CMK (cell line): ENCODE measurements at regions not wholly inside any gene's neighbourhood (a gene's known extent, or its start where the extent isn't known, plus 50 kb on each side); places are given as distances from the start of the nearest gene placed in this dataset.

Source experiments
- DNase-seq: peaks from one replicate; pipeline ENCODE4 v3.0.0-alpha.2; 2010; ENCODE audit warnings: low read depth

DNA sequence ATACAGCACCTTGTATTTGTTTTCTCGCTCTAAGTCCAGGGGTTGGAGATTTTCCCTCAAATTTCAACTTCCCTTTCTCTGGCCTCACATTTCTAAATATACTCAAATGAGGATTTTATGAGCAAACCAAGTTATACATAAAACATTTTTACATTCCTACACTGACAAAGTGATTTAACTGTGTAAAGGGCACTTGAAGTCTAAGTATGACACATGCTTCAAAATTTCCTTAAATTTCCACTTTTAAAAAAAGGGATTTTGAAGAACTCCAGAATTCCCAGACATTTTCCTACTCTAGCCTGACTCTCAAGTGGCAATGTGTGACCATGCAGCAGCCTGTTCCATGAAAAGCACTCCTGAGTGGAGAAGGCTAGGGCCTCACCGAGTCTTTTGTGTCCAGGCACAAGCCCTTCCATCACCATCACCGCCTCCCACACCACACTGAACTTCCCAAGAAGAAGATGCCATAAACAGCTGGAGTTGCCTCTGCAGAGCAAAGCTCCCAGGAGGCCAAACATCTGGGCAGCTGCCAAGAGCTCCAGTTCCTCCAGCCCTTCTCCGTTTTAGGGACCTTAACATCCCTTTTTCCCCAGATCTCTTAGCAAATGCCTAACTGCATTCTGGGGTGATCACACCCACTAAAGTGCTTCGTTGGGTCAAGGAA lies 68.9 kb downstream of the NCR2 start:
- DNase-seq: no peak

DNA sequence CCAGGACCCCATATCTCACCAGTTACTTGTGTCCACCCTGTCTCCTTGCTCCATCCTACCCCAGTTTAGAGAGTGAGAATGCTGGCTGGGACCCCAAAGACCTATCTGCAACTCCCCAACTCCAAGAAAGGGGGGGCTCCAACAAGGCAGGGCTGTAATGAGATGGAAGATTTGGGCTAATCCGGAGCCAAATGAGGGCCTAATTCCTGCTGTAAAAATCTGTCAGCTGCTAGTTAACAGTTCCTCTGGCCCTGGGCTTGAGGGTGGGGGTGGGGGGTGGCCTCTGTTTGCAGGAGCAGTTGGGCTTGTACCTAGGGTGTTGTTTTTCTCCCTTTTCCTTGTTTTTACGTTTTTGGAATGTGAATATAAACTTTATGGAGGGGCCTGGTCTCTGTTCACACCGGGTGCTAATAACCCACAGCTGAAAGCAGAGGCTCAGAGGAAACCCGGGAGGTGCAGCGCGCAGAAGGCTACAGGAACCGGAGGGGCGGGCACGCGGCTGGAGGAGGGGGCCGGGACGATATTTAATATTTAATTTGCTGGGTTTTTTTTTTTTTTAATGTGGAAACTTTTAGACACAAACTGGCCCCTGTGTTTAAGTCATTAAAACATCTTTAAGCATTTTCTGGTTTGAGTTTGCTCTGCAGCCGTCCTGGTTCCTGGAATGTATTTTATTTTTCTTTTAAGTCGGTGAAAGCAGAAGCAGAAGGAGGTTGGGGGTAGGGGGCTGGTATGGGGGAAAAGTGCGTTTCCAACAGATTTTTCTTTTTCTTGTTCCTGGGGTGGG lies 70.7 kb downstream of the NCR2 start:
- DNase-seq: no peak

DNA sequence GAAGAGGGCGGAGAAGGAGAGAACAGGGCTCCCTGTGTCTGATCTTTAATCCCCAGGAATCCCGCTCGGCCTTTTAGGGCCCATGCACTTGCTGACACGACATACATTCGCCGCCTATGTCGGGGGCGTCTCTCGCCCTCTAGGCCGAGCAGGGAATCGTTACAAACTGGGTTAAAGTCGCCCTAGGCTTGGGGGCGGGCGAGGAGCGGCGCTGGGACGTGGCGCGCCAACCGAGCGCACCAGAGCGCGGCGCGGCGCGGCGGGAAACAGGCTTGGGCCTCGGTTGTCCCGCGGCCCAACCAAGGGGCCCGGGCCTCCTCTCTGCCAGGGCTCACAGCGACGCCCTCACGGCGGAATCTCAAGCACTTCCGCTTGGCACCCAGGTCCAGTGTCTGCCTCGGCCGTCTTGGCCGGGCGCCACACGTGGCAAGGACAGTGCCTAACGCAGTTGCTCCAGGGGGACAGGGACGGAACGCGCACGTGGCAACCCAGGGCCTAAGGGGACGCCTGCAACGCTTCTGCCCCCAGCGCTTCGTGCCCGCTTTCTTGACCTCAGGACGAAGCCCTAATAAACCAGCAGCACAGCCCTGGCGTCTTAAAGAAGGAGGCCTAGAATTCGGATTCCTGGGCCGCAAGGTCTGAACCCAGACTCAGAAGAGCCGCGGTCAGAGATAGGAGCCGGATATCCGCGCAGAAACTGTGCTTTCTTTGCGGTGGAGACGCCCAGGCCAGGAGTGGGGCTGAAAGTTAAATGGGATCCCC lies 71.5 kb downstream of the NCR2 start:
- no peak for DNase-seq

DNA sequence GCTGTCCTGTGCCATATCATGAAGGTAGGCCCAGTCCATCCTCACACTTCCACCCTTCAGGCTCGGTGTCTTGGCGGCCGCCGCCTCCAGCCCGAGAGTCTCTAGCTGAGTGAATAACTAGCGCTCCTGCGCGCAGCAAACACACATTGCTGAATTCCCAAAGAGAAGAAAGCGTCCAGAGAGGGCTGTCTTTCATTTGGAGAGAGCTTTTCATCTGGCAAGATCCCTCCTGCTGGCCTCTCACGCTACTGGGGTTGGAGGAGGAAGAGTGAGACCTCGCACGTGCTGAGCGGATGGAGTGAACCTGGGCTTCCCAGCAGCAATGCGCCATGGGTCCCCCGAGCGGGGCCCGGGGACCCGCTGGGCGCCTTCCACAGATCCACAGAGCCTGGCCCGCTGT lies 73.2 kb downstream of the NCR2 start:
- no peak for DNase-seq

DNA sequence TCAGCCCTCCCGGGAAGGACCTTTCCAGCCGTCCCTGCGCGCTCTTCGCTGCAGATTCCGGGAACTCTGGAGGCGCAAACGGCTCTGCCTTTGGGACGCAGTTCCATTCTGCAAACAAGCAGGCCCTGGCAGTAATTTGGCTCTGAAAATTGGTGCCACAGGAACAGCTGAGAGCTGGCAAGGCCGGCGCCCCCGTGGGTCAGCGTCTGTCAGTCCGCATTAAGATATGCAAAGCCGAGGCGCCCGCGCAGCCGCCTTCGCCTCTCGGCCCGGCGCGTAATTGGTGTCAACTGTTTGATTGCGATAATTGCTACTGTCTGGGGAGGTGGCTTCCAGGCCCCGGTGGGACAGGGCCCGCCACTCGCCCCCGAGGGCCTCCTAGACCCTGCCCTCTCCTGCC lies 73.6 kb downstream of the NCR2 start:
- DNase-seq: no peak

DNA sequence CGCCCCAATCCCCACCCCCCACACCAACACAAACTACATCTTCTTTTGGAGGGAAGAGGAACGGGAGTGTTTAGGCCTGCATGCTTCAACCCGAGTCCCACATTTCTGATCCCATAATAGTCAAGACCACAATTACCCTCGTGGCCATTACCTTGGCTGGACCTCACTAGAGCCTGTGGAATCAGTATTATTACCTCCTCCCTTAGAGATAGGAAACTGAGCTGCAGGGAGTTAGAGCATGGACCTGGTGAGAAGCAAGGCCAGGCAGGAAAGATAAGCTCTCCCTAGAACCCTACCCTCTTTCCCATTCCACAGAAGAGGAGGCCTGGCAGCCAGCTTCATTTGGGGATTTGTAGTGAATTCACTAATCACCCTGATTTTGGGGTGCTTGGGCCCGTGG lies 74.1 kb downstream of the NCR2 start:
- DNase-seq: no peak

DNA sequence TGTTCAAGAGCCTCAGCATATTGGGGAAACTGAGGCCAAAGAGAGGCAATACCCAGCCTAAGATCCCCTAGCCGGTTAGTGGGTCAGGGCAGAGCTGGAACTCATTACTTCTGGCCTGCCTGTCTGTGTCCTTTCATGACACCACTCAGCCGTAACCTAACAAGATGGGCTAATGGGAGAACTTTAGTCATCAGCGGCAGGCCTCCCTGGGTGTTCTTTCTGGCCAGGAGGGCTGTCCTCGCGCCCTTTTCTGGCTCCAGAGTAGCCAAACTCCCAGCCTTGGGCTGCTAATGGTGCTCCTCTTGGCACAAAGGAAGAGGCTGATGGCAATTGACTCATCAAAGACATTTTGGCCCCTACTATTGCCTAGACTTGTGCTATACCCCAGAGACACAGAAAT lies 76.6 kb downstream of the NCR2 start:
- DNase-seq: no peak

DNA sequence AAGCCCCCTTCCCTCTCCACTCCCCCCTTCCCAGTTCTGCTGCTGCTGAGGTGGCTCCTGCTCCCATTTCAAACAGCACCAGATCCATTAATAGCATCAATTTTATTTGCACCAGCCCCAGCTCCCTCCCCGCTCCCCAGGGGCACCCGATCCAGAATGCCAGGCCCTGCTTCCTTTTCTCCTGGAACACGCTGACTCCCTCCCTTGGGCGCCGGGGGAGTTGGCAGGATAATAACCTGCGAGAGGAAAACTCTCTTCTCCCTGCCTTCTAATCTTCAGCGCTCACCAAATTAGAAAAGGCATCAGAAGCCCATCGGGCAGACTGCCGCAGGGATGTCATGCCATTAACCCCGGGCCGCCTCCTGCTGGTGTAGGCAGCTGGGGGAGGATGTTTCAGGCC lies 77.8 kb downstream of the NCR2 start:
- DNase-seq: no peak

DNA sequence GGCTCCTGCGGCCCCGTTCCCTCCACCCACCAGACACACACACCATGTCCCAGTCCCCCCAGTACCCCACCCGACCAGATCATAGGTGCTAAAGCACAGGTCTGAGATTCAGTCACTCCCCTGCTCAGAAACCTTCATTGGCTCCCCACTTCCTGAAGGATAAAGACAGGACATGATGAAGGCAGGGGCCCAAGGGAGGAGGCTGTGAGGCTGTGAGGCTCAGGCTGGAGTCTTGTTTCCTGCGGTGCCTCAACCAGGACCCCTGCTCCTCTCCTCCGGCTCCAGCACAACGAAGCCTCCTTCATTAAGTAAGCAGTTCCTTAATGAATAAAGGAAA lies 81.1 kb downstream of the NCR2 start:
- no peak for DNase-seq

DNA sequence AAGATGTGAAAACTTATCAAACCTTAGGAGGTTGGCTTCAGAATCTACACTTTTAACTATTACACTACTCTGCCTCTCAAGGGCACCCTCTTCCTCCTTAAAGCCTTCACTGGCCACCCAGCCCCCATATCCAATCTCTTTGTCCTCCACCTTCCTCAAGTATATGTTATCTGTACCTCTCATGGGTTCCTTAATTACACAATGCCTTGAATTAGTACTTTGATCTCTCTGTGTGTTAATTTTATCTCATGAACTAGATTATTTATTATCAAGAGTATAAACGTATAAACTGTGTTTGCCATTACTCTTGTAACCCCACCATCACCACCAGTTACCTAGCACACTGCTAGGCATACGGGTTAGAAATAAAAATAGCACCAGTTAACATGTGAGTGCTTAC lies 83.3 kb downstream of the NCR2 start:
- no peak for DNase-seq

DNA sequence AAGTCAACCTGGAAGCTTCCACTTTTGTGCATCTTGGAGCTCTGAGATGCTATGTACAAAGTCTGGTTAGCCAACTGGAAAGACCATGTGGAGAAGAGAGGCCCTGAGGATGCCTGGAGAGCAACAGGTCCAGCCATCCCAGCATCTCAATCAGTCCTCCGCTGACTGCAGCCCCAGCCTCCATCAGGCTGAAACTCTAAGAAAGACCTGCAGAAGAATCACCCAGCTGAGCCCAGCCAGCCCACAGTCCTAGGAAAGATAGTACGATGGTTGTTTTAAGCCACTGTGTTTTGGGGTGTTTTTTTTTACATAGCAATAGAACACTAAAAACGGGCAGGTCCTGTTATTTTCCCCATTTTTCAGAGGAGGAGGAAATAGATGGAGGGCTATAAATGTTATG lies 84.0 kb downstream of the NCR2 start:
- no peak for DNase-seq

DNA sequence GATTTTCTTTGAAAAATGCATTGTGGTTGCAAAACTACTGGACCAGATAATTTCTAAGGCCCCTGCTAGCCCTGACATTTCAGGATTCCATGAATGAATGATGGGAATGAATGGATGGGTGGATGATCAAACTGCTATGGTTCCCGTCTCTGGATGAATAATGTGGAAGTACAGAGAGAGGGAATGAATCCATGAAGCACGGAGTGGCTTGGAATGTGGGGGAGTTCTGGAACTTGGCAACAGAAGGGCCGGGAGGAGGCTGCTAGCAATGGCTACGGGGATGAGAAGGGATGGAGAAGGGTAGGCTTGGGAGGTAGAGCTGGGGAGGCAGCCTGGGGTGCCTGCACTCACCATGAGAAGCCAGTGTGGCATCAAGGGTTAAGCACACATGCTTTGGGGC lies 84.8 kb downstream of the NCR2 start:
- no peak for DNase-seq

DNA sequence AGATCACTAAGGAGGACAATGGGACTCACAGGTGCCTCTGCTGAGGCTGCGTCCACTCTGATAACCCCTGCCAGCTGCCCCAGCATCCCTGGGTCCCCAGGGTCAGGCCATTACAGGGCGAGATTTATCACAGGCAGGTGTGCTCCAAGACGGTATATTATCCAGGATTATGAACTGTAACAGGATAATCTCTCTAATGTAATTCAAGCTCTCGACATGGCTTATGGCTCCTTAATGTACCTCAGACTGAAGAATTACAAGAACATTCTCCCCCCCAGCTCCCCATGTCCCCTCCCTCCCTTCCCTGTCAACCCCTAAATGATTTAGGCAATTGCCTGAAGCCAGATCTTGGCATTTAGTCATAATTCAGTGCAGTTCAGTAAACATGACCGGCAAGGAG lies 86.8 kb downstream of the NCR2 start:
- DNase-seq: no peak

DNA sequence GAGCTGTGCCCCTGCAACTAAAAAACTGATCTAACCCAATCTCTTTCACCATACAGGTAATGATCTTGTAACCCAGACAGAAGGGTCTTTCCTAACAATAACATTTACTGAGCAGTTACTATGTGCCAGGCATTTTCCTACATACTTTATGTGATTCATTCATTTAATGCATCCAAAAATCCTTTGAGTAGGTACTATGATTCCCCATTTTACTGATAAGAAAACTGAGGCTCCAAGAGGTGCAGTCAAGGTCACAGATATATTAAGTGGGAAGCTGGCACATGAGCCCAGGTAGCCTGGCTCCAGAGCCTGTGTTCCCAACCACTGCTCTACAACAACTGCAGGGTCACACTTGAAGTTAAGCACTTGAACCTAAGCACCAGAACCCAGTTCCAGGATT lies 87.6 kb downstream of the NCR2 start:
- DNase-seq: no peak

DNA sequence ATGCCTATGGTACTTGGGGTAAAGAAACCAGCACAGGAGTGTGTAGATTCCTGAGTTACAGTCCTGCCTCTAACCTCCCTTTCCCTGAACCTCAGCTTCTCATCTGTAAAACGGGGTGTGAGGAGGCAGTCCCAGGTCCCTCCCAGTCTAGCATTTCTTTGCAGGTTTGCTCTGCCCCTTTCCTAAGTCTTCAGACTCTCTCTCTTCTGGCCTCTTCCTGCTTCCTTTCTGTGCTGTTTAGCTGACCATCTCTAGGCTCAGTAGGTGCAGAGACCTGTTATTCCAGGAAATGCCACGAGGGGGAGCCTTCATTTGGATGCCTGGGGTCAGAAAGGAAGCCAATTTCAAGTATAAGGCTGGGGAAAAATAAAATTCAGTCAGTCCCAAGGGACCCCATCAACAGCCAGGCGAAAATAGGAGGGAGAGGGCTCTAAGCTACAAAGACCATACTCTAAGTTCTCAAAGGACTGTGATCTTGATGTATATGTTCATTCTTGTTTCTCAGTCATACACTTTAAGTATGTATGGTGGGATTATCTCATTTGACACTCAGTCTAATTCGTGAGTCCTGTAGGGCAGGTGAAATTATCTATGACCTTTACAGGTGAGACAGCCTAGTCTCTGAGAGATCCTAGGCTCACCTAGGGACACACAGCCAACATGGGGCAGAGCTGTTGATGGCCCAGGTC lies 89.1 kb downstream of the NCR2 start:
- DNase-seq: peak; percentile 71

DNA sequence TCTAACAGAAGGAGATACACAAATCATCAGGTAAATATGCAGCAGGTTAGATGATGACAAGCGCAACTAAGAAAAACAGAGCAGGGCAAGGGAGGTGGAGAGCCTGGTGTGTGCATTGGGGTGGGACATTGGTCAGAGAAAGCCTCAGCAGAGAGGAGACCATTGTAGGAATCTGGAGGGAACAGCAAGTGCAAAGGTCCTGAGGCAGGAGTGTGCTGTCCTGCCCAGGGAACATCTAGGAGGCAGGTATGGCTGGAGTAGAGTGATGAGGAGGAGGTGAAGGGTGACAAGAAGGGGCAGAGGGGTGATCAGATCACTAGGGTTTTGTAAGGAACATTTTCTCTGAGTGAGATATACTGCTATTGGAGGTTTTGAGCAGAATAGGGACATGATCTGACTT lies 90.1 kb downstream of the NCR2 start:
- DNase-seq: no peak

DNA sequence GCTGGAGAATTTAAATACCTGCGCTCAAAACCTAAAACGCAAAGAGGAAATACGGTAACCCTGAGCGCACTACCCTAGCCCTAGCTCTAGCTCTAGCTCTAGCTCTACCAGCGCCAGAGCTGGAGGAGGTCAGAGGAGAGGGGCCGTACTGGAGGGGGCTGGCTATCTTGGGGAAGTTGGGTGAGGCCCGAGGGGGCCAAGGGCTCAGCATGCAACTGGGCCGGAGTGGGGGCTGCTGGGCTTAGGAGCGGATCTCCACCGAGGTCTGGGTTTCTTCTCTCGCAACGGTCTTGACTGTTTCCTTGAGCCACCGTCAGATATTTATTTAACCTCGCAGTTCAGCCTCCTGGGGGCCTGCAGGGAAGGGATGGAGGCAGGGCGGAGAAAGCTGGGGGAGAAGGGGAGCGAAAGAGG lies 91.0 kb downstream of the NCR2 start:
- no peak for DNase-seq

DNA sequence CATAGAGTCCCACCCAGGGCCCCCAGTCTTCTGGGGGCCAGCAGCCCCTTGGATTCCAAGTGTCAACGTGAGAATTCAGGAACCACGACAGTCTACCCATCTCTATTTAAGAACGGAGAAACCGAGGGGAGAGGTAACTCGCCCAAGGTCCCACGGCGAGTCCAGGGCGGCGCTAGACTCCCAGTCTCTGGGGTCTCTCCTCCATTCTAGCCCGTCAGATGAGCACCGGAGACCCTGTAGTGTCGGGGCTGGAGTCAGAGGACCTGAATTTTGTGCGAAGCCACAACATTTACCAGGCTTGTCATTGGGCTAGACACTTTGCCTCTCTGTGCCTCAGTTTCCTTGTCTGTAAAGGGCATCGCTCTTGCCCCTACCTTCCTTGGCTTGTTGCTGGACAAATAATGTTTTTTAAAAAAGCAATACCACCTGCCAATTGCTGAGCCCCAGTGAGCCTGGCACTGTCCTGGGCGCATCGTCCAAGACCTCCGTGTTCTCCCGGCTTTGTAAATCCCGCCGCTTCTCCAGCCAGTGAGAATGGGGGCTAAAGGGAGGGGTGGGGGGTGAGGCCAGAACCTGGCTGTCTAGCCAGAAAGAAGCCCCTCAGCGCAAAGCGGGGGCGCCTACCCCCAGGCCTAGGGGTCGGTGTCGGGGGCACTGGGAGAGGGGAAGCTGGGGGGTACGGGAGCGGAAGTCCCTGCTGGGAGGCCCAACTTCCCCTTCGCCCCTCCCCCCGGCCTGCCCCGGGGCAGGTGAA lies 91.7 kb downstream of the NCR2 start:
- DNase-seq: no peak

DNA sequence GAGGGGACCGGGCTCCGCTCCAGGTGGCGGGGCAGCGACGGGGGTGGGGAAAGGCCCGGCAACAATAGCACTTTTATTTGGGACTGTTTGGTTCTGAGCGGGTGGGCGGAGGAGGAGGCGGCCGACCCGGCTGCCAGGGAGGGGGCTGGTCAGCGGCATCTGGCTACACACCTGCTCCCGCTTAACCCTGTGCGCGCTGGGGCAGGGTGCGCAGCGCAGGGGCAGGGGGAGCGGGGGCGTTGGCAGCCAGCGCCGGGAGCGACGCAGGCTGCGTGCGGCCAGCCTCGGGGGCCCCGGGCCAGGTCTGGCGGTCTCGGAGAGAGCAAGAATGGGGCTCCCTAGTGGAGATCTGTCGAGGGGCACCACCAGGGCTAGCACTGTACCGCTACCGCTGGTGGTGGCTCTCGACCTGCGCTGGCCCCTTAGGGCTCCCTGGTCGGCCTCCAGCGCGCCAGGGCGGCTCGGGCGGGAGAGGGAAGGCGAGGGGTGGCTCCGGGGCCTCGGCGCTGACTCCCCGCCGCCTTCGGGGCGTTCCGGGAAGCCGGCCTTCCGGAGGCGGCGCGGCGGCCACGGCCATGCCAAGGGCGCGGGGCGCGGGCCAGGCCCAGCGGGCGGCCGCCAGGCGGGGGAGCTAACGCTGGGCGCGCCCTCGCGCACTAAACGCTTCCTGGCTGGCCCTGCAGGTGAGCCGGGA lies 92.4 kb downstream of the NCR2 start:
- no peak for DNase-seq

DNA sequence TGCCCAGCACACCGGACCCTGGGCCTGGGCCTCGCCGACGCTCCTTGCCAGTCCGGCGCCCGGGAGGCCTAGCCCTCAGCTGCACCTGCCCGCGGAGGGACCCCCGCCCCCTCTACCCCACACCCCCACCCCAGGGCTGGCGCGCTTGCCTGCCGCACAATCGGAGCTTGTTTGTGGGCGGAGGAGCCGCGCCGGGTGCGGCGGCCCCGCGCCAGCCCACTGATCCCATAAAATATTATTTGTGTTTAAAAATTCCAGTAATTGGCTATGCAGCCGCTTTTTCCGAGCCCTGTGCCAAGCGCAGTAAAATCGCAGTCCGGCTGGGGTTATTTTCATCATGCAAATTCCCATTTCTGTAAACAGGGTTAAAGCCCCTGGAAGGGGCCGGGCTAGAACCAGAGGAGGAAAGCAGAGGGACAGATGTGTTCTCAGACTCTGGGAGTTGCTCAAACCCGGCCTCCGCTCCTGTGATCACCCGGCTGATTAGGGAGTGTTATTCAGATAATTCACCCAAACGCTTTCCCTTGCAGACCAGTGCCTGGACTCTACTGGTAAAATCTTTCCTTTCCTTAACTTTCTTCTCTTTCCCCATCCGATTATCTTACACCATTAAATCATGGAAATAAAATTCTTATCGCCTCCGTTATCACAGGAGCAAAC lies 93.1 kb downstream of the NCR2 start:
- DNase-seq: no peak

DNA sequence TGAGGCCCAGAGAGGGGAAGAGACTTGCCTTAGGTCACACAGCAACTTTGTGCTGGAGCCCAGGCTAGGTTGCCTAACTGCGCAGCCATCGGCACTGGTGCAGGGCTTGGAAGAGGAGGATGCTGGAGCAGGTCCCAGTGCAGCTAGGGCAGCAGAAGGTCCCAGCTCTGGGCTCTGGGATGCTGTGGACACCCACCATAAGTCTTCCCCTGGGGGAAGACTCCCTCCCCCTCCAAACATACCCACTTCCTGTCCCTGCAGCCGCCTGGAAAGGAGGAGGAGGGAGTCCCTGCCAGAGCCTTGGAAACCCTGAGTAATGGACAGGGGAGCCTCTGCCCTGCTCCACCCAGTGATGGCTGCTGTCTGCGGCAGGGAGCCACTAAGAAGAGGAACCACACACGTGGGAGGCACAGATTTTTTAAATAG lies 93.6 kb downstream of the NCR2 start:
- DNase-seq: no peak
